ENCODE measurements at regions not wholly inside any gene's neighbourhood (a gene's known extent, or its start where the extent isn't known, plus 50 kb on each side); places are given as distances from the start of the nearest gene placed in this dataset.

GRCh38 chr18:27803957-27804356 is 373.0 kb downstream of the CDH2 start:
- TF ChIP-seq ZFP3 (CRISPR knock-in tag; IDR thresholded peaks at IDR 0.05) (no peak), RARB (CRISPR knock-in tag; IDR thresholded peaks at IDR 0.05) (no peak), CREB5 (CRISPR knock-in tag; IDR thresholded peaks at IDR 0.05; ENCODE audit: low read depth) (no peak), POU6F1 (CRISPR knock-in tag; IDR thresholded peaks at IDR 0.05; ENCODE audit: borderline replicate concordance, low read depth) (no peak), OSR1 (CRISPR knock-in tag; IDR thresholded peaks at IDR 0.05) (no peak), ZNF8 (CRISPR knock-in tag; IDR thresholded peaks at IDR 0.05) (no peak)
- TF ChIP-seq, protein P1, sequence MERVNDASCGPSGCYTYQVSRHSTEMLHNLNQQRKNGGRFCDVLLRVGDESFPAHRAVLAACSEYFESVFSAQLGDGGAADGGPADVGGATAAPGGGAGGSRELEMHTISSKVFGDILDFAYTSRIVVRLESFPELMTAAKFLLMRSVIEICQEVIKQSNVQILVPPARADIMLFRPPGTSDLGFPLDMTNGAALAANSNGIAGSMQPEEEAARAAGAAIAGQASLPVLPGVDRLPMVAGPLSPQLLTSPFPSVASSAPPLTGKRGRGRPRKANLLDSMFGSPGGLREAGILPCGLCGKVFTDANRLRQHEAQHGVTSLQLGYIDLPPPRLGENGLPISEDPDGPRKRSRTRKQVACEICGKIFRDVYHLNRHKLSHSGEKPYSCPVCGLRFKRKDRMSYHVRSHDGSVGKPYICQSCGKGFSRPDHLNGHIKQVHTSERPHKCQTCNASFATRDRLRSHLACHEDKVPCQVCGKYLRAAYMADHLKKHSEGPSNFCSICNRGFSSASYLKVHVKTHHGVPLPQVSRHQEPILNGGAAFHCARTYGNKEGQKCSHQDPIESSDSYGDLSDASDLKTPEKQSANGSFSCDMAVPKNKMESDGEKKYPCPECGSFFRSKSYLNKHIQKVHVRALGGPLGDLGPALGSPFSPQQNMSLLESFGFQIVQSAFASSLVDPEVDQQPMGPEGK (CRISPR knock-in tag; IDR thresholded peaks at IDR 0.05; ENCODE audit: borderline replicate concordance) = no peak
